ENCODE measurements at regions not wholly inside any gene's neighbourhood (a gene's known extent, or its start where the extent isn't known, plus 50 kb on each side); places are given as distances from the start of the nearest gene placed in this dataset.

GRCh38 chr6:12422848-12423247, 132.7 kb downstream of the EDN1 start:
- no peak for DNase-seq (ENCODE audit: low read depth, low spot score)

GRCh38 chr6:12423832-12424231, 133.7 kb downstream of the EDN1 start:
- DNase-seq (ENCODE audit: low read depth, low spot score) = no peak

- DNase-seq (ENCODE audit: low read depth, low spot score) = no peak
Measured at GRCh38 chr6:12426121-12426520, 136.0 kb downstream of the EDN1 start.

GRCh38 chr6:12431023-12431422, 140.9 kb downstream of the EDN1 start:
- DNase-seq (ENCODE audit: low read depth, low spot score) = no peak

GRCh38 chr6:12436224-12436623, 146.1 kb downstream of the EDN1 start:
- no peak for DNase-seq (ENCODE audit: low read depth, low spot score)

- DNase-seq (ENCODE audit: low read depth, low spot score) = no peak
Measured at GRCh38 chr6:12436683-12437082, 146.5 kb downstream of the EDN1 start.

GRCh38 chr6:12439296-12439695, 149.1 kb downstream of the EDN1 start:
- DNase-seq (ENCODE audit: low read depth, low spot score) = no peak

GRCh38 chr6:12440981-12441380, 150.8 kb downstream of the EDN1 start:
- no peak for DNase-seq (ENCODE audit: low read depth, low spot score)

- no peak for DNase-seq (ENCODE audit: low read depth, low spot score)
Measured at GRCh38 chr6:12442455-12442854, 152.3 kb downstream of the EDN1 start.

GRCh38 chr6:12446394-12446793, 156.2 kb downstream of the EDN1 start:
- DNase-seq (ENCODE audit: low read depth, low spot score) = no peak

GRCh38 chr6:12449447-12449846, 159.3 kb downstream of the EDN1 start:
- no peak for DNase-seq (ENCODE audit: low read depth, low spot score)

- no peak for DNase-seq (ENCODE audit: low read depth, low spot score)
Measured at GRCh38 chr6:12450467-12450866, 160.3 kb downstream of the EDN1 start.

- DNase-seq (ENCODE audit: low read depth, low spot score) = no peak
Measured at GRCh38 chr6:12456343-12456742, 166.2 kb downstream of the EDN1 start.

- no peak for DNase-seq (ENCODE audit: low read depth, low spot score)
Measured at GRCh38 chr6:12457094-12457493, 166.9 kb downstream of the EDN1 start.

GRCh38 chr6:12458558-12458957, 168.4 kb downstream of the EDN1 start:
- no peak for DNase-seq (ENCODE audit: low read depth, low spot score)

GRCh38 chr6:12459945-12460661, 169.9 kb downstream of the EDN1 start:
- DNase-seq (ENCODE audit: low read depth, low spot score) = no peak

GRCh38 chr6:12467706-12468670, 177.8 kb downstream of the EDN1 start:
- DNase-seq (ENCODE audit: low read depth, low spot score) = no peak

- DNase-seq (ENCODE audit: low read depth, low spot score) = no peak
Measured at GRCh38 chr6:12472601-12473038, 182.5 kb downstream of the EDN1 start.

GRCh38 chr6:12473494-12473893, 183.3 kb downstream of the EDN1 start:
- no peak for DNase-seq (ENCODE audit: low read depth, low spot score)

GRCh38 chr6:12474167-12475140, 184.3 kb downstream of the EDN1 start:
- no peak for DNase-seq (ENCODE audit: low read depth, low spot score)

GRCh38 chr6:12476484-12476883, 186.3 kb downstream of the EDN1 start:
- DNase-seq (ENCODE audit: low read depth, low spot score) = no peak

GRCh38 chr6:12477616-12478015, 187.5 kb downstream of the EDN1 start:
- no peak for DNase-seq (ENCODE audit: low read depth, low spot score)
